ENCODE measurements at regions not wholly inside any gene's neighbourhood (a gene's known extent, or its start where the extent isn't known, plus 50 kb on each side); places are given as distances from the start of the nearest gene placed in this dataset.
"Not testable (repeated sequence)": the region's sequence is repeated elsewhere in the genome, so short reads cannot be mapped to it uniquely, and the experiment has no call there.

DNA sequence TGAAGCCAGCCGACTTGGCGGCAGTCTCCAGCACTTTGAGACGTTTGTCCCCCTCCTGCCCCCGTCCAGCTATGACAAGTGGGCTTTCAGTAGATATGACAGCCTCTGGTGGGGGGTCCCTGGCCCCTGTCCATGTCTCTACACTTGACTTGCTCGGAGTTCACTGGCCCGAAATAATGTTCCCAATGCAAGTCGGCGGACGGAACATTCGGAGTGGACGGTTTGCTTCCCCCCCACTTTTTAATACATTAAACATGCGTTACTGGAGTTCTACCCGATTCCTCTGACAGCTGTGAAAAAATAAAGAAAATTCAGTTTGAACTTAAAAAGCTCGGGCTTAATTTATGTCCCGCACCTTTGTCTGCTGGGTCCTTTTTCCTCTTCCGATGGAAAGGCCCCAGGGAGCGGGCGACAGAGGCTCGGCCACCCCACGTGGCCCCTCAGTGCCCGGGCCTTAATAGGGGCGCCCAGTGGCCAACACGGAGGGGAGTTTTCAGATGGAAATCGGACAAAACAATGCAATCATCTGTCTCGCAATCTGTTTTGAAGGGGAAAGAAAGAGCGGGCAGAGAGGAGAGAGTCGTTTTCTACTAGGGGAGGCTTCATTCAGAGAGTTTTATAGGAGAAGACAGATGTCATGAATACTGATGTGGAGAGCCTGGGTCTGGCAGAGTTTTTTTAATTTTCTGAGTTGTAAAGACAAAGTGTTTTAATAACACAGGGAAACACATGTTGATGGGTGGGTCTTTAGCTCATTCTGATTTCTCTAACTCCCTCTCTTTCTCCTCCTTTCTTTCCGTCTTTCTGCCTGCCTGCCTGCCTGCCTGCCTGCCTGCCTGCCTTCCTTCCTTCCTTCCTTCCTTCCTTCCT, 50.2 kb downstream of the SMIM38 start:
- Mint-ChIP-seq H3K4me3 (no peak overlapping the region), H3K27me3 (no peaks in the 10 kb centered on the region), H3K4me1 (ENCODE audit: unreplicated experiment) (peaks cover 19% of the 10 kb centered on the region), H3K27ac (no peak overlapping the region), H3K36me3 (peaks cover 4% of the 10 kb centered on the region), H3K9me3 (peaks cover 5% of the 10 kb centered on the region)
- no peak for TF ChIP-seq CTCF (conservative IDR thresholded peaks at IDR 0.05)
- DNase-seq (ENCODE audit: extremely low spot score, unreplicated experiment), result no peak

GRCh38 chr11:69206613-69206965, 50.9 kb downstream of the SMIM38 start:
- H3K9me3 Mint-ChIP-seq; H3K36me3 Mint-ChIP-seq; DNase-seq (ENCODE audit: extremely low spot score, unreplicated experiment); H3K4me3 Mint-ChIP-seq; H3K27me3 Mint-ChIP-seq: not testable (repeated sequence)
- Mint-ChIP-seq H3K27ac (peak overlapping the region; percentile 10), H3K4me1 (ENCODE audit: unreplicated experiment) (peaks cover 17% of the 10 kb centered on the region)

- Mint-ChIP-seq H3K4me3 (no peak overlapping the region), H3K36me3 (peaks cover 4% of the 10 kb centered on the region), H3K27ac (peak overlapping the region; percentile 10), H3K27me3 (peaks cover 3% of the 10 kb centered on the region), H3K4me1 (ENCODE audit: unreplicated experiment) (peaks cover 23% of the 10 kb centered on the region), H3K9me3 (peaks cover 5% of the 10 kb centered on the region)
- no peak for TF ChIP-seq CTCF (conservative IDR thresholded peaks at IDR 0.05)
- DNase-seq (ENCODE audit: extremely low spot score, unreplicated experiment), result no peak
These were observed 51.6 kb downstream of the SMIM38 start for GRCh38 chr11:69207165-69207889.

DNA sequence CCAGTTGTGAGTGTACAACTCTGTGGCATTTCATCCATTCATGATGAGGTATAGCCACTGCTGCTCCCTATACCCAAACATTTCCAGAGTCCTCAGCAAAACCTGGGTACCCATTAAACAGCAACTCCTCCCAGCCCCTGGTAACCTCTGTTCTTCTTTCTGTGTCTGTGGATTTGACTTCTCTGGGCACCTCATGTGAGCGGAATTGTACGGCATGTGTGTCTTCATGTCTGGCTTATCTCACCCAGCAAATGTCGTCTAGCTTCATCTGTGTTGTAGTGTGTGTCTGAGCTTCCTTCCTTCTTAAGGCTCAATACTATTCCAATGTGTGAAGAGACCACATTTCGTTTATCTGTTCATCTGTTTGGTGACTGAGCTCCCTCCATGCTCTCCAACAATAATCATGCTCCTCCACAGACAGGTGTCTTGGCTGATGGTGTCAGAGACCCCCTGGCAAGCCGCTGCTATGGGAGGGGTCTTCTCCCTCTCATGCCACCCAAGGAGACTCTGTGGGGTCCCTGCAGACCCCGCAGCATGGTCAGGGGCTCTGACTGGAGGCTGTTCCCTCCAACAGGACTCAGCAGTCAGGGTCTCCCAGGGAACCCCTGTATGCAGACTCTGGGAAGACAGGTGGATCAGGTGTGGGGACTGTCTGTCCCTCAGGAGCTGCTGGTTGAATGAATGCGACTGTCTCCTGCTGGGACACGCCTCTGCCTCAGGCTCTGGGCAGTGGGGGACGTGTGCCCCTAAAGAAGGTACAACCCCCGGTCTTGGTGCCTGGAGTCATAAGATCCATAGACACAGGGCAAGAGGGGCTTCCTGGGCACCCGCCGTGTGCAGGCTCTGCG, 52.7 kb downstream of the SMIM38 start:
- no peak overlapping the region for H3K27ac Mint-ChIP-seq
- peaks cover 3% of the 10 kb centered on the region for H3K27me3 Mint-ChIP-seq
- TF ChIP-seq CTCF (conservative IDR thresholded peaks at IDR 0.05), result no peak
- no peak overlapping the region for H3K4me3 Mint-ChIP-seq
- peaks cover 25% of the 10 kb centered on the region for H3K4me1 Mint-ChIP-seq (ENCODE audit: unreplicated experiment)
- peaks cover 4% of the 10 kb centered on the region for H3K36me3 Mint-ChIP-seq
- no peak for DNase-seq (ENCODE audit: extremely low spot score, unreplicated experiment)
- H3K9me3 Mint-ChIP-seq, result peaks cover 5% of the 10 kb centered on the region

DNA sequence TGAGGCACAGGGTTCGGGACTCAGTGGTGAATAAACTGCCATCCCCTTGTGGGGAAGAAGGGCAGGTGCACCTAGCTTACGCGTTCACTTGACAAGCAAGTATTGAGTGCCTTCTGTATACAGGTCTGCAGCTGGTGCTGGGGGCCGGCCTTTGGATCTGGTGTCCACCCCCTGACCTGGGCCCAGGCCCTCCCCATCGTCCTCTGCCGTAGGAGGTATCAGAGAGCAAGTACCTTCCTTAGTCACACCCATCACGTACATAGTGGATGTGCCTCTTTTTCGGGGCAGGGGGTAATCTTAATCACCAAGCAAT, 53.3 kb downstream of the SMIM38 start:
- H3K4me3 Mint-ChIP-seq, result no peak overlapping the region
- DNase-seq (ENCODE audit: extremely low spot score, unreplicated experiment), result no peak
- peaks cover 5% of the 10 kb centered on the region for H3K9me3 Mint-ChIP-seq
- peak; percentile 24 for TF ChIP-seq CTCF (conservative IDR thresholded peaks at IDR 0.05)
- H3K27ac Mint-ChIP-seq, result no peak overlapping the region
- H3K4me1 Mint-ChIP-seq (ENCODE audit: unreplicated experiment), result peaks cover 23% of the 10 kb centered on the region
- H3K36me3 Mint-ChIP-seq, result peaks cover 4% of the 10 kb centered on the region
- peaks cover 3% of the 10 kb centered on the region for H3K27me3 Mint-ChIP-seq

Measured in type B pancreatic cell (in vitro differentiated cells).